D341Med (cell line): ENCODE measurements at regions not wholly inside any gene's neighbourhood (a gene's known extent, or its start where the extent isn't known, plus 50 kb on each side); places are given as distances from the start of the nearest gene placed in this dataset.

Source experiments
- DNase-seq: peaks from one replicate; pipeline ENCODE4 v3.0.0; 2012; ENCODE audit warnings: low spot score

GRCh38 chr16:9687737-9688319, 494.4 kb downstream of the GRIN2A start:
- DNase-seq = no peak

GRCh38 chr16:9689597-9689996, 492.6 kb downstream of the GRIN2A start:
- no peak for DNase-seq

GRCh38 chr16:9695152-9695551, 487.1 kb downstream of the GRIN2A start:
- DNase-seq = no peak
